ENCODE measurements at regions not wholly inside any gene's neighbourhood (a gene's known extent, or its start where the extent isn't known, plus 50 kb on each side); places are given as distances from the start of the nearest gene placed in this dataset.

DNA sequence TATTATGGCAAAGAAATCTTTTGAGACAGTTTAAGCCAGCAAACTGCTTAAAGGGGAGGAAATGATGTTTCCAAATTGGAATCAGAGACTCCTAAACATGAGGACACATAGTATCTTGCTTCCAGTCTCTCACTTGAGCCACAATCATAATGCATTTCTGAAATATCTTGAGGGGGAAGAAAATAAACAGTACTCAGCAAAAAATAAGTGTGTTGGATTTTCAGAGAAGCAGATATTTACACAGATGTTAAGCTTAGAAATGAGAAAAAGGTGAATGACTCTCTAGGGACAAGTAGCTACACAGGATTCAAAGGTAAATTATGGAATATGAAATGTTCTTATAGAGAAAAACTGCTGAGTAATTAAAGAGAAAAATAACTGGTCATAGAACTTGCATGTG lies 1583.6 kb downstream of the CDH8 start:
- TF ChIP-seq EZH2 (IDR thresholded peaks at IDR 0.05; ENCODE audit: insufficient read depth, poor library complexity, severe bottlenecking) = no peak
- TF ChIP-seq EZH2phosphoT487 (IDR thresholded peaks at IDR 0.05; ENCODE audit: insufficient read depth, low read depth) = no peak
